ENCODE measurements at regions not wholly inside any gene's neighbourhood (a gene's known extent, or its start where the extent isn't known, plus 50 kb on each side); places are given as distances from the start of the nearest gene placed in this dataset.

DNA sequence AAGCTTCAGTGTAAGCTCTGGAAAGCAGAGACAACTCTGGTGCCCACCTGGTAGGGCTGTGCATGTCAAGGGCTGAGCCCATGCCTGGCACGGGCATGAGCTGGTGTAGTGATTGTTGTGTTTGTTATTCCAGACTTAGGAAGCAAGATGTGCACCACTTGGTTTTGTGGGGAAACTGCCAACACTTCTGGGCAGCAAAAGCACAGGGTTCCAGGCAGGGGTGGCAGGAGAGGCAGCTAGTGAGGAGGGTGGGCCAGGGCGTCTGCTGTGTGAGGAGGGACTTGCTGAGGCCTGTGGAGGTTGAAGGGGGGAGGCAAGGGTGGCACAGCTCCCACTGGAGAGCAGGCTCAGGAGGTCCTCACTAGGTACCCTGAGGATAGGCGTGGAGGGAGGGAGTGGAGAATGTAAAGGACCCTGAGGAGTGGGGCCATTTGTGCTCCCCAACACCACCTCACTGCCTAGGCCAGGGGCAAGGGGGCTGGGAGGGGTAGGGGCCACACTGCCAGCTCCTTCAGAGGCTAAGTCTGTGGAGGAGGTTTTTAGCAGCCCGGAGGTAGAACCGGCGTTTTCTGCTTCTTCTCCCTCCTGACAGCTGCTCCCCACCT is 104.0 kb upstream of the POU3F3 start:
- TF ChIP-seq CTCF (IDR thresholded peaks at IDR 0.05; ENCODE audit: insufficient read depth, low read length) (no peak), REST (IDR thresholded peaks at IDR 0.05; ENCODE audit: insufficient replicate concordance, low read depth) (no peak)

Data from HL-60 (cell line).